ENCODE measurements at regions not wholly inside any gene's neighbourhood (a gene's known extent, or its start where the extent isn't known, plus 50 kb on each side); places are given as distances from the start of the nearest gene placed in this dataset.

DNA sequence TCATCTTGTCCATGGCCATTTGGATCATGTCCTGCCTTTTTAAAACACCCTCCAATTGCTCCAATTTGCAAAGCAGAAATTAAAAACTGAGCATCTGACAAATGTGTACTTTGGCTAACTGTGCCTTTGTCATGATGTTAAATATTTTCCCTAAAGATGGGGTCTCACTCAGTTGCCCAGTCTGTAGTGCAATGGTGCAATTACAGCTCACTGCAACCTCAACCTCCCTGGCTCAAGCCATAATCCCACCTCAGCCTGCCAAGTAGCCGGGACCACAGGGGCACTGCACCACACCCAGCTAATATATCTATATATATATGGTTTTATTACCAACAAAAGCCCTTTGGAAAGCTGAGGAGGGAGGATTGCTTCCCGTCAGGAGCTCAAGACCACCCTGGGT, 782.7 kb downstream of the UQCRFS1 start:
- TF ChIP-seq EP300 (IDR thresholded peaks at IDR 0.05) (no peak), POLR2A (IDR thresholded peaks at IDR 0.05) (no peak)
- TF ChIP-seq, protein P1, sequence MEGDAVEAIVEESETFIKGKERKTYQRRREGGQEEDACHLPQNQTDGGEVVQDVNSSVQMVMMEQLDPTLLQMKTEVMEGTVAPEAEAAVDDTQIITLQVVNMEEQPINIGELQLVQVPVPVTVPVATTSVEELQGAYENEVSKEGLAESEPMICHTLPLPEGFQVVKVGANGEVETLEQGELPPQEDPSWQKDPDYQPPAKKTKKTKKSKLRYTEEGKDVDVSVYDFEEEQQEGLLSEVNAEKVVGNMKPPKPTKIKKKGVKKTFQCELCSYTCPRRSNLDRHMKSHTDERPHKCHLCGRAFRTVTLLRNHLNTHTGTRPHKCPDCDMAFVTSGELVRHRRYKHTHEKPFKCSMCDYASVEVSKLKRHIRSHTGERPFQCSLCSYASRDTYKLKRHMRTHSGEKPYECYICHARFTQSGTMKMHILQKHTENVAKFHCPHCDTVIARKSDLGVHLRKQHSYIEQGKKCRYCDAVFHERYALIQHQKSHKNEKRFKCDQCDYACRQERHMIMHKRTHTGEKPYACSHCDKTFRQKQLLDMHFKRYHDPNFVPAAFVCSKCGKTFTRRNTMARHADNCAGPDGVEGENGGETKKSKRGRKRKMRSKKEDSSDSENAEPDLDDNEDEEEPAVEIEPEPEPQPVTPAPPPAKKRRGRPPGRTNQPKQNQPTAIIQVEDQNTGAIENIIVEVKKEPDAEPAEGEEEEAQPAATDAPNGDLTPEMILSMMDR (IDR thresholded peaks at IDR 0.05) = no peak
